Hepatocyte (in vitro differentiated cells): ENCODE measurements at regions not wholly inside any gene's neighbourhood (a gene's known extent, or its start where the extent isn't known, plus 50 kb on each side); places are given as distances from the start of the nearest gene placed in this dataset.

Source experiments
- DNase-seq: peaks from one replicate; pipeline ENCODE4 v3.0.0-alpha.2; 2016; ENCODE audit warnings: low spot score
- H2AFZ ChIP-seq: fragments of 200-600 bp; sonication (generic); 2 replicates; pipeline ENCODE4 v1.6.0; 2016; ENCODE audit warnings: antibody characterized with exemption, mild to moderate bottlenecking
- H3K27ac ChIP-seq: fragments of 200-600 bp; sonication (generic); 2 replicates; pipeline ENCODE4 v1.5.1; 2016; ENCODE audit warnings: mild to moderate bottlenecking
- H3K27me3 ChIP-seq: fragments of 200-600 bp; sonication (generic); 2 replicates; pipeline ENCODE4 v1.6.1; 2016
- H3K36me3 ChIP-seq: fragments of 200-600 bp; sonication (generic); replicated peaks from 2 replicates; pipeline ENCODE4 v1.5.1; 2016; ENCODE audit warnings: low read depth; ENCODE audit not compliant: insufficient read depth
- H3K4me1 ChIP-seq: fragments of 200-600 bp; sonication (generic); 2 replicates; pipeline ENCODE4 v1.5.1; 2016; ENCODE audit warnings: mild to moderate bottlenecking, moderate library complexity; ENCODE audit not compliant: insufficient read depth
- H3K4me2 ChIP-seq: fragments of 200-600 bp; sonication (generic); 2 replicates; pipeline ENCODE4 v1.6.0; 2016
- H3K4me3 ChIP-seq: fragments of 200-600 bp; sonication (generic); 2 replicates; pipeline ENCODE4 v1.5.1; 2016; ENCODE audit warnings: mild to moderate bottlenecking
- H3K79me2 ChIP-seq: fragments of 200-600 bp; sonication (generic); 2 replicates; pipeline ENCODE4 v1.6.0; 2017; ENCODE audit warnings: mild to moderate bottlenecking
- H3K9me2 ChIP-seq: fragments of 200-600 bp; sonication (generic); replicated peaks from 2 replicates; pipeline ENCODE4 v1.6.0; 2017; ENCODE audit warnings: mild to moderate bottlenecking; ENCODE audit not compliant: insufficient read depth
- H3K9me3 ChIP-seq: fragments of 200-600 bp; sonication (generic); 2 replicates; pipeline ENCODE4 v1.5.1; 2016; ENCODE audit warnings: low read depth, mild to moderate bottlenecking
- H4K20me1 ChIP-seq: fragments of 200-600 bp; sonication (generic); 2 replicates; pipeline ENCODE4 v1.6.0; 2016; ENCODE audit warnings: mild to moderate bottlenecking; ENCODE audit not compliant: insufficient read depth, poor library complexity, severe bottlenecking
- CTCF ChIP-seq: fragments of 200-600 bp; sonication (generic); IDR thresholded peaks from 2 replicates; pipeline ENCODE4 v1.5.1; 2016; ENCODE audit warnings: antibody characterized with exemption, mild to moderate bottlenecking; ENCODE audit not compliant: poor library complexity
- EZH2 ChIP-seq: fragments of 200-600 bp; sonication (generic); IDR thresholded peaks from 2 replicates; pipeline ENCODE4 v1.6.1; 2016; ENCODE audit warnings: antibody characterized with exemption, mild to moderate bottlenecking, borderline replicate concordance
- EZH2phosphoT487 ChIP-seq: fragments of 200-600 bp; sonication (generic); IDR thresholded peaks from one replicate; pipeline ENCODE4 v1.6.1; 2018; ENCODE audit warnings: antibody characterized with exemption, mild to moderate bottlenecking, low read depth, moderate library complexity; ENCODE audit not compliant: unreplicated experiment, severe bottlenecking
- WGBS: methylation state at CpG from one replicate; pipeline ENCODE4 v1.1.6; 2016; ENCODE audit warnings: low lambda C conversion rate; ENCODE audit errors: missing lambda C conversion rate; 5-methylcytosine and 5-hydroxymethylcytosine counted together

GRCh38 chr18:3388323-3388722, 61.6 kb upstream of the TGIF1 start:
- Histone ChIP-seq H3K79me2 (no peaks in the 10 kb centered on the region), H3K27me3 (no peaks in the 10 kb centered on the region), H3K4me2 (no peak overlapping the region), H3K9me2 (no peaks in the 10 kb centered on the region), H3K4me3 (no peak overlapping the region), H3K9me3 (no peaks in the 10 kb centered on the region), H2AFZ (no peak overlapping the region), H3K4me1 (no peaks in the 10 kb centered on the region), H3K27ac (no peak overlapping the region), H4K20me1 (no peaks in the 10 kb centered on the region), H3K36me3 (no peaks in the 10 kb centered on the region)
- TF ChIP-seq EZH2phosphoT487 (no peak), CTCF (no peak), EZH2 (no peak)
- DNase-seq = no peak
- 100% methylated on average over 1 of the region's 1 CpG for WGBS

DNA sequence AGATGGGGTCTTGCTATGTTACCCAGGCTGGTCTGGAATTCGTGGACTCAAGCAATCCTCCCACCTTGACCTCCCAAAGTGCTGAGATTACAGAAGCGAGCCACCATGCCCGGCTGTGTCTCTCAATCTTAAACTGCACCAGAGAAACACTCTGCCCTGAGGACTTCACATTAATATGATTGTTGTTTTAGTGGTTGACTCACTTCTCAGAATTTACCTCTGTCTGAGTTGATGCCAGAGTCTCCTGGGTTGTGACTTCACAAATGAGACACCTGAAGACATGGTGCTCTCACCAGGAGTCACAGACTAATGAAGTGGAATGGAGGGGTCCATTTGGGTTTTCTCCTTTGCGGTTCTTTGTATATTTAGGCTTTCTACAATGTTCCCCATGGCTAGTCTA, 61.0 kb upstream of the TGIF1 start:
- H3K9me2 ChIP-seq = no peaks in the 10 kb centered on the region
- TF ChIP-seq EZH2 (no peak), EZH2phosphoT487 (no peak), CTCF (no peak)
- no peaks in the 10 kb centered on the region for H4K20me1 ChIP-seq
- H3K4me2 ChIP-seq = no peak overlapping the region
- WGBS = 79% methylated on average over 4 of the region's 4 CpGs
- no peak for DNase-seq
- no peaks in the 10 kb centered on the region for H3K27me3 ChIP-seq
- no peaks in the 10 kb centered on the region for H3K4me1 ChIP-seq
- H2AFZ ChIP-seq = no peak overlapping the region
- H3K36me3 ChIP-seq = no peaks in the 10 kb centered on the region
- no peak overlapping the region for H3K4me3 ChIP-seq
- no peak overlapping the region for H3K27ac ChIP-seq
- no peaks in the 10 kb centered on the region for H3K9me3 ChIP-seq
- H3K79me2 ChIP-seq = no peaks in the 10 kb centered on the region

- 92% methylated on average over 3 of the region's 3 CpGs for WGBS
Measured at GRCh38 chr18:3389977-3390376, 60.0 kb upstream of the TGIF1 start.

DNA sequence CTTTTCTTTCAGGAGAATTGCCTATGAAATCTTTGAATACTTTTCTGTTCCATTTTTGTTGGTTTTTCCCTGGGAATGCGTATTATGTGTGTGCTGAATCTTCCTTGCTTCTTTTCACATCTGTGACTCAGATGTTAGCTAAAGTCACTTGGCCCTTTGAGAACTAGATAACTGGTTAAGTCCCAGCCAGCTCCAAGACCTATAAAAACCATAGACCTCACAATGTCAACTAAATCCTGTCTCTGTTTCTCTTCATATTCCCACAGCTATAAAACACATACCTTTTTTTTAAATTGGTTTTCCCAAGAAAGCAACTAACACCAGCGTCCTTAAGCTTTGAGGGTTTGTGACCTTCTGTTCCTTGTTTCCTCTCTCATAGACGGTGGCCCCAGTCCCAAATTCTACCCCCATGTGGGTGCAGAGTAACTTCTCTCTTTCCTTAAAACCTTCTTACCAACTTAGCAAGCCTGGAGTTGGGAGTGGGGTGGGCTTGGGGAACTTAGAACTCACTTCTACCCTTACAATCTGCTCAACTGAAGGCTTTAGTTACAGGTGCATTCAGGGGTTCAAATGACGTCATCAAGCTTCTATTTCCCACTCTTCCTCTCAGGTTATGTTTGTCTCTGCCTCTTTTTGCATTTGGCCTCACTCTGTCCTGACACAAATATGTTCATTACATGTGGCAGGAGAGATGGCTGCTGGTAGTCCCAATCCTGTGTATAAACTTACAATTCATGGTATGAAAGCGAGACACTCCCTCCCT, 58.1 kb upstream of the TGIF1 start:
- no peaks in the 10 kb centered on the region for H3K36me3 ChIP-seq
- no peaks in the 10 kb centered on the region for H3K27me3 ChIP-seq
- no peaks in the 10 kb centered on the region for H3K4me1 ChIP-seq
- no peak overlapping the region for H3K4me3 ChIP-seq
- H3K4me2 ChIP-seq = no peak overlapping the region
- H3K79me2 ChIP-seq = no peaks in the 10 kb centered on the region
- H3K9me3 ChIP-seq = no peaks in the 10 kb centered on the region
- no peaks in the 10 kb centered on the region for H4K20me1 ChIP-seq
- H3K9me2 ChIP-seq = no peaks in the 10 kb centered on the region
- 63% methylated on average over 5 of the region's 5 CpGs for WGBS
- DNase-seq = no peak
- TF ChIP-seq EZH2phosphoT487 (no peak), EZH2 (no peak), CTCF (no peak)
- H3K27ac ChIP-seq = no peak overlapping the region
- no peak overlapping the region for H2AFZ ChIP-seq

More at GRCh38 chr18:3389977-3390376, 60.0 kb upstream of the TGIF1 start:
- DNase-seq = no peak
- no peaks in the 10 kb centered on the region for H3K36me3 ChIP-seq
- H3K27me3 ChIP-seq = no peaks in the 10 kb centered on the region
- no peak for TF ChIP-seq EZH2
- TF ChIP-seq EZH2phosphoT487 = no peak
- no peaks in the 10 kb centered on the region for H3K9me2 ChIP-seq
- H4K20me1 ChIP-seq = no peaks in the 10 kb centered on the region
- no peaks in the 10 kb centered on the region for H3K4me1 ChIP-seq
- H3K79me2 ChIP-seq = no peaks in the 10 kb centered on the region
- no peak overlapping the region for H3K27ac ChIP-seq
- H3K4me3 ChIP-seq = no peak overlapping the region
- no peaks in the 10 kb centered on the region for H3K9me3 ChIP-seq
- no peak overlapping the region for H2AFZ ChIP-seq
- no peak overlapping the region for H3K4me2 ChIP-seq
